GM12878 (cell line): ENCODE measurements at regions not wholly inside any gene's neighbourhood (a gene's known extent, or its start where the extent isn't known, plus 50 kb on each side); places are given as distances from the start of the nearest gene placed in this dataset.

Source experiments
- CBX3 ChIP-seq: fragments of 200-600 bp; sonication (generic); IDR thresholded peaks from 2 replicates; pipeline ENCODE4 v1.6.1; 2016; ENCODE audit warnings: low read depth, borderline replicate concordance
- CEBPB ChIP-seq, 2 experiments: fragments of 150-350 bp in 1 of 2; IDR thresholded peaks; 2 replicates each; pipeline ENCODE4 v1.6.1; 2012 to 2014; ENCODE audit warnings: low read depth in 2 of 2, low read length in 2 of 2, borderline replicate concordance in 1 of 2, inconsistent platforms in 1 of 2
- EED ChIP-seq: sonication (generic); IDR thresholded peaks from 2 replicates; pipeline ENCODE4 v1.6.1; 2016; ENCODE audit warnings: antibody characterized with exemption, low read depth
- EZH2 ChIP-seq: IDR thresholded peaks from 2 replicates; pipeline ENCODE4 v1.6.1; 2012; ENCODE audit warnings: low read depth, mild to moderate bottlenecking, control low read depth, inconsistent platforms, low read length, borderline replicate concordance; ENCODE audit not compliant: control insufficient read depth
- POLR2AphosphoS5 ChIP-seq: IDR thresholded peaks from 2 replicates; pipeline ENCODE4 v1.6.1; 2011; ENCODE audit warnings: mild to moderate bottlenecking, low read length, inconsistent platforms
- TAF1 ChIP-seq: IDR thresholded peaks from 2 replicates; pipeline ENCODE4 v1.6.1; 2011; ENCODE audit warnings: mild to moderate bottlenecking, low read depth, low read length, borderline replicate concordance
- TF ChIP-seq, protein P1 (sequence below), 3 experiments: IDR thresholded peaks in 2 of 3; conservative IDR thresholded peaks in 1 of 3; 2 replicates each; pipeline ENCODE4 v1.5.1; 2011; ENCODE audit warnings: low read depth in 3 of 3, low read length in 3 of 3, mild to moderate bottlenecking in 3 of 3, control low read depth in 2 of 3, moderate library complexity in 2 of 3, inconsistent platforms in 1 of 3, mixed read lengths in 1 of 3; ENCODE audit not compliant: control insufficient read depth in 2 of 3, insufficient read depth in 1 of 3; ENCODE audit errors: extremely low read depth in 1 of 3

- TF ChIP-seq CBX3 (no peak), CEBPB (IDR thresholded peaks at IDR 0.05; ENCODE audit: borderline replicate concordance in 1 of 2, low read depth in 2 of 2, low read length in 2 of 2) (no peak), EZH2 (no peak), TAF1 (no peak), POLR2AphosphoS5 (no peak), EED (no peak)
- TF ChIP-seq, protein P1, sequence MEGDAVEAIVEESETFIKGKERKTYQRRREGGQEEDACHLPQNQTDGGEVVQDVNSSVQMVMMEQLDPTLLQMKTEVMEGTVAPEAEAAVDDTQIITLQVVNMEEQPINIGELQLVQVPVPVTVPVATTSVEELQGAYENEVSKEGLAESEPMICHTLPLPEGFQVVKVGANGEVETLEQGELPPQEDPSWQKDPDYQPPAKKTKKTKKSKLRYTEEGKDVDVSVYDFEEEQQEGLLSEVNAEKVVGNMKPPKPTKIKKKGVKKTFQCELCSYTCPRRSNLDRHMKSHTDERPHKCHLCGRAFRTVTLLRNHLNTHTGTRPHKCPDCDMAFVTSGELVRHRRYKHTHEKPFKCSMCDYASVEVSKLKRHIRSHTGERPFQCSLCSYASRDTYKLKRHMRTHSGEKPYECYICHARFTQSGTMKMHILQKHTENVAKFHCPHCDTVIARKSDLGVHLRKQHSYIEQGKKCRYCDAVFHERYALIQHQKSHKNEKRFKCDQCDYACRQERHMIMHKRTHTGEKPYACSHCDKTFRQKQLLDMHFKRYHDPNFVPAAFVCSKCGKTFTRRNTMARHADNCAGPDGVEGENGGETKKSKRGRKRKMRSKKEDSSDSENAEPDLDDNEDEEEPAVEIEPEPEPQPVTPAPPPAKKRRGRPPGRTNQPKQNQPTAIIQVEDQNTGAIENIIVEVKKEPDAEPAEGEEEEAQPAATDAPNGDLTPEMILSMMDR (IDR thresholded peaks at IDR 0.05 in 2 of 3, conservative IDR thresholded peaks at IDR 0.05 in 1 of 3; ENCODE audit: control insufficient read depth in 2 of 3, extremely low read depth in 1 of 3, insufficient read depth in 1 of 3, low read depth in 3 of 3, low read length in 3 of 3), result no peak
Measured at GRCh38 chr13:90485436-90485835, 862.1 kb upstream of the MIR17HG start.
